Lower lobe of right lung (tissue), 2 donors: ENCODE measurements at regions not wholly inside any gene's neighbourhood (a gene's known extent, or its start where the extent isn't known, plus 50 kb on each side); places are given as distances from the start of the nearest gene placed in this dataset.

Experiments used
- ATAC-seq, 2 donors: fragments of 200-7000 bp; cut with Tn5 transposase; one replicate each; pipeline ENCODE4 v1.9.1; 2020 to 2022; ENCODE audit warnings: mild to moderate bottlenecking in 2 of 2, moderate library complexity in 2 of 2
- DNase-seq: peaks from one replicate; pipeline ENCODE4 v3.0.0-alpha.2; 2020
- H3K27ac ChIP-seq: fragments of 200-600 bp; one replicate; pipeline ENCODE4 v1.8.0; 2022
- H3K27me3 ChIP-seq: fragments of 200-600 bp; one replicate; pipeline ENCODE4 v1.8.0; 2022; ENCODE audit warnings: low read depth
- H3K36me3 ChIP-seq: fragments of 200-600 bp; one replicate; pipeline ENCODE4 v1.8.0; 2022; ENCODE audit warnings: mild to moderate bottlenecking
- H3K4me1 ChIP-seq: fragments of 200-600 bp; one replicate; pipeline ENCODE4 v1.8.0; 2022
- H3K4me3 ChIP-seq: fragments of 200-600 bp; one replicate; pipeline ENCODE4 v1.8.0; 2022; ENCODE audit warnings: mild to moderate bottlenecking
- H3K9me3 ChIP-seq: fragments of 200-600 bp; one replicate; pipeline ENCODE4 v1.8.0; 2022
- CTCF ChIP-seq: fragments of 200-600 bp; IDR thresholded peaks from one replicate; pipeline ENCODE4 v1.8.0; 2022; ENCODE audit warnings: antibody characterized with exemption, mild to moderate bottlenecking
- intact Hi-C: fragments of 100-400 bp; cut with DNase I; formaldehyde crosslinking; loops from one replicate; pipeline ENCODE4 v1.11.0; 2022
- donor health status: DM: no; HTN: yes; CAD: no; lungs with severe emphysema.

GRCh38 chr6:14543971-14544585, 426.5 kb downstream of the CD83 start:
- Histone ChIP-seq H3K27ac (no peak overlapping the region), H3K4me3 (no peak overlapping the region), H3K9me3 (no peaks in the 10 kb centered on the region), H3K4me1 (no peaks in the 10 kb centered on the region), H3K36me3 (no peaks in the 10 kb centered on the region), H3K27me3 (no peaks in the 10 kb centered on the region)
- DNase-seq (no peak), ATAC-seq (no peak)
- intact Hi-C loops: no loop called here
- no peak for TF ChIP-seq CTCF

- DNase-seq (no peak), ATAC-seq (no peak)
- intact Hi-C loops: no loop called here
- H3K9me3 ChIP-seq: no peaks in the 10 kb centered on the region
- no peaks in the 10 kb centered on the region for H3K4me1 ChIP-seq
- H3K27ac ChIP-seq: no peak overlapping the region
- H3K4me3 ChIP-seq: no peak overlapping the region
- H3K27me3 ChIP-seq: no peaks in the 10 kb centered on the region
- H3K36me3 ChIP-seq: no peaks in the 10 kb centered on the region
- TF ChIP-seq CTCF: no peak
These were observed 427.1 kb downstream of the CD83 start for GRCh38 chr6:14544666-14545065.

GRCh38 chr6:14545496-14545895, 427.9 kb downstream of the CD83 start:
- intact Hi-C loops: no loop called here
- Histone ChIP-seq H3K9me3 (no peaks in the 10 kb centered on the region), H3K27ac (no peak overlapping the region), H3K4me3 (no peak overlapping the region), H3K4me1 (no peaks in the 10 kb centered on the region), H3K27me3 (no peaks in the 10 kb centered on the region), H3K36me3 (no peaks in the 10 kb centered on the region)
- no peak for DNase-seq
- no peak for ATAC-seq
- no peak for TF ChIP-seq CTCF

- no peaks in the 10 kb centered on the region for H3K4me1 ChIP-seq
- TF ChIP-seq CTCF: no peak
- H3K4me3 ChIP-seq: no peak overlapping the region
- no peak overlapping the region for H3K27ac ChIP-seq
- no peak for DNase-seq
- H3K27me3 ChIP-seq: no peaks in the 10 kb centered on the region
- H3K36me3 ChIP-seq: no peaks in the 10 kb centered on the region
- H3K9me3 ChIP-seq: no peaks in the 10 kb centered on the region
- ATAC-seq: no peak
- intact Hi-C loops: no loop called here
These were observed 428.5 kb downstream of the CD83 start for GRCh38 chr6:14546036-14546435.

- ATAC-seq: peak; percentile 71 to 88
- Histone ChIP-seq H3K27ac (no peak overlapping the region), H3K36me3 (no peaks in the 10 kb centered on the region), H3K4me3 (no peak overlapping the region), H3K4me1 (no peaks in the 10 kb centered on the region), H3K9me3 (no peaks in the 10 kb centered on the region), H3K27me3 (no peaks in the 10 kb centered on the region)
- no peak for TF ChIP-seq CTCF
- intact Hi-C loops: no loop called here
- no peak for DNase-seq
These were observed 429.9 kb downstream of the CD83 start for GRCh38 chr6:14547284-14547998.
